GM18508 (cell line): ENCODE measurements at regions not wholly inside any gene's neighbourhood (a gene's known extent, or its start where the extent isn't known, plus 50 kb on each side); places are given as distances from the start of the nearest gene placed in this dataset.

Experiments used
- ATAC-seq: cut with Tn5 transposase; IDR thresholded peaks from one replicate; pipeline ENCODE4 v1.9.1; 2021; ENCODE audit warnings: moderate number of reproducible peaks; ENCODE audit not compliant: insufficient read depth, unreplicated experiment

GRCh38 chr6:84428300-84428907 is 201.0 kb upstream of the CEP162 start:
- peak; percentile 67 for ATAC-seq

GRCh38 chr6:84425971-84426705 is 198.7 kb upstream of the CEP162 start:
- ATAC-seq = no peak

GRCh38 chr6:84424956-84425355 is 197.5 kb upstream of the CEP162 start:
- ATAC-seq = no peak

GRCh38 chr6:84422380-84422968 is 195.0 kb upstream of the CEP162 start:
- no peak for ATAC-seq

- ATAC-seq = no peak
Observed at GRCh38 chr6:84421031-84421430, 193.6 kb upstream of the CEP162 start.

GRCh38 chr6:84417260-84417659 is 189.8 kb upstream of the CEP162 start:
- no peak for ATAC-seq

GRCh38 chr6:84416043-84416657 is 188.7 kb upstream of the CEP162 start:
- ATAC-seq = no peak

- no peak for ATAC-seq
Observed at GRCh38 chr6:84415517-84415916, 188.1 kb upstream of the CEP162 start.

- no peak for ATAC-seq
Observed at GRCh38 chr6:84415068-84415467, 187.6 kb upstream of the CEP162 start.

GRCh38 chr6:84414531-84414930 is 187.1 kb upstream of the CEP162 start:
- ATAC-seq = no peak

- no peak for ATAC-seq
Observed at GRCh38 chr6:84411060-84411629, 183.7 kb upstream of the CEP162 start.

- no peak for ATAC-seq
Observed at GRCh38 chr6:84409911-84410310, 182.5 kb upstream of the CEP162 start.

- ATAC-seq = no peak
Observed at GRCh38 chr6:84408028-84408427, 180.6 kb upstream of the CEP162 start.

GRCh38 chr6:84403545-84403944 is 176.1 kb upstream of the CEP162 start:
- no peak for ATAC-seq

GRCh38 chr6:84399003-84399402 is 171.6 kb upstream of the CEP162 start:
- ATAC-seq = no peak

- ATAC-seq = no peak
Observed at GRCh38 chr6:84392261-84392660, 164.8 kb upstream of the CEP162 start.

GRCh38 chr6:84390851-84391250 is 163.4 kb upstream of the CEP162 start:
- ATAC-seq = no peak

GRCh38 chr6:84390334-84390733 is 162.9 kb upstream of the CEP162 start:
- no peak for ATAC-seq

- ATAC-seq = no peak
Observed at GRCh38 chr6:84379142-84379541, 151.7 kb upstream of the CEP162 start.

GRCh38 chr6:84372290-84372689 is 144.8 kb upstream of the CEP162 start:
- no peak for ATAC-seq

- no peak for ATAC-seq
Observed at GRCh38 chr6:84371681-84372080, 144.2 kb upstream of the CEP162 start.
